H9 (cell line): ENCODE measurements at regions not wholly inside any gene's neighbourhood (a gene's known extent, or its start where the extent isn't known, plus 50 kb on each side); places are given as distances from the start of the nearest gene placed in this dataset.

ENCODE experiments used
- DNase-seq: peaks from one replicate; pipeline ENCODE4 v3.0.0-alpha.2; 2017
- H2AFZ ChIP-seq: one replicate; pipeline ENCODE4 v1.6.1; 2013; ENCODE audit warnings: mild to moderate bottlenecking, low read length, control low read depth, moderate library complexity
- H2AK5ac ChIP-seq: 2 replicates; pipeline ENCODE4 v1.6.1; 2013; ENCODE audit warnings: low read length, control low read depth, mixed read lengths; ENCODE audit not compliant: insufficient read length
- H2BK120ac ChIP-seq: one replicate; pipeline ENCODE4 v1.6.1; 2013; ENCODE audit warnings: low read depth, mild to moderate bottlenecking, low read length, control low read depth, inconsistent platforms; ENCODE audit not compliant: poor library complexity, severe bottlenecking
- H2BK12ac ChIP-seq: 2 replicates; pipeline ENCODE4 v1.6.1; 2013; ENCODE audit warnings: low read length, control low read depth, mixed read lengths, low read depth; ENCODE audit not compliant: insufficient read length
- H2BK15ac ChIP-seq: 2 replicates; pipeline ENCODE4 v1.6.1; 2013; ENCODE audit warnings: low read depth, low read length, control low read depth
- H2BK20ac ChIP-seq: one replicate; pipeline ENCODE4 v1.6.1; 2013; ENCODE audit warnings: low read depth, mild to moderate bottlenecking, low read length, control low read depth, inconsistent platforms; ENCODE audit not compliant: poor library complexity, severe bottlenecking
- H2BK5ac ChIP-seq: 2 replicates; pipeline ENCODE4 v1.6.1; 2013; ENCODE audit warnings: low read length, control low read depth, mixed read lengths; ENCODE audit not compliant: insufficient read length
- H3K14ac ChIP-seq: 2 replicates; pipeline ENCODE4 v1.6.1; 2013; ENCODE audit warnings: low read length, control low read depth; ENCODE audit not compliant: insufficient read depth
- H3K18ac ChIP-seq: 2 replicates; pipeline ENCODE4 v1.6.1; 2013; ENCODE audit warnings: low read depth, mild to moderate bottlenecking, mixed read lengths, low read length, control low read depth; ENCODE audit not compliant: insufficient read length
- H3K23ac ChIP-seq: 2 replicates; pipeline ENCODE4 v1.6.1; 2013; ENCODE audit warnings: low read length, control low read depth, mixed read lengths, low read depth; ENCODE audit not compliant: insufficient read length
- H3K23me2 ChIP-seq: 2 replicates; pipeline ENCODE4 v1.6.1; 2013; ENCODE audit warnings: low read depth, mild to moderate bottlenecking, mixed read lengths, low read length, control low read depth; ENCODE audit not compliant: insufficient read length, poor library complexity, severe bottlenecking
- H3K27ac ChIP-seq: 2 replicates; pipeline ENCODE4 v1.5.1; 2013; ENCODE audit warnings: low read length, control low read depth, mixed read lengths, low read depth; ENCODE audit not compliant: insufficient read length
- H3K27me3 ChIP-seq: 2 replicates; pipeline ENCODE4 v1.6.1; 2013; ENCODE audit warnings: low read length, control low read depth, inconsistent platforms; ENCODE audit not compliant: insufficient read depth
- H3K4ac ChIP-seq: 2 replicates; pipeline ENCODE4 v1.6.1; 2013; ENCODE audit warnings: low read depth, mild to moderate bottlenecking, control low read depth, inconsistent platforms, low read length, moderate library complexity
- H3K4me1 ChIP-seq: 2 replicates; pipeline ENCODE4 v1.6.1; 2013; ENCODE audit warnings: low read length, control low read depth, inconsistent platforms; ENCODE audit not compliant: insufficient read depth
- H3K4me2 ChIP-seq: 2 replicates; pipeline ENCODE4 v1.6.1; 2013; ENCODE audit warnings: low read length, control low read depth, mixed read lengths; ENCODE audit not compliant: insufficient read length, insufficient read depth
- H3K56ac ChIP-seq: 2 replicates; pipeline ENCODE4 v1.6.1; 2013; ENCODE audit warnings: low read depth, mild to moderate bottlenecking, mixed read lengths, low read length, control low read depth; ENCODE audit not compliant: insufficient read length
- H3K79me1 ChIP-seq: 2 replicates; pipeline ENCODE4 v1.6.1; 2013; ENCODE audit warnings: low read depth, mild to moderate bottlenecking, moderate library complexity, low read length, control low read depth, inconsistent platforms; ENCODE audit not compliant: insufficient read depth, poor library complexity, severe bottlenecking
- H3K79me2 ChIP-seq: 2 replicates; pipeline ENCODE4 v1.6.1; 2013; ENCODE audit warnings: low read length, control low read depth, inconsistent platforms; ENCODE audit not compliant: insufficient read depth
- H3K9ac ChIP-seq: 2 replicates; pipeline ENCODE4 v1.6.1; 2013; ENCODE audit warnings: low read length, control low read depth, mixed read lengths; ENCODE audit not compliant: insufficient read length; ENCODE audit errors: extremely low read depth
- H3K9me3 ChIP-seq: one replicate; pipeline ENCODE4 v1.6.1; 2013; ENCODE audit warnings: low read depth, low read length, inconsistent platforms; ENCODE audit not compliant: control insufficient read depth
- H3T11ph ChIP-seq: one replicate; pipeline ENCODE4 v1.6.1; 2013; ENCODE audit warnings: mild to moderate bottlenecking, low read length, control low read depth, inconsistent platforms
- H4K20me1 ChIP-seq: one replicate; pipeline ENCODE4 v1.6.1; 2013; ENCODE audit not compliant: control insufficient read depth, insufficient read length, insufficient read depth
- H4K5ac ChIP-seq: 2 replicates; pipeline ENCODE4 v1.6.1; 2013; ENCODE audit warnings: low read depth, mild to moderate bottlenecking, mixed read lengths, low read length, control low read depth; ENCODE audit not compliant: insufficient read length
- H4K8ac ChIP-seq: replicated peaks from 2 replicates; pipeline ENCODE4 v1.6.1; 2013; ENCODE audit warnings: low read length, control low read depth, mixed read lengths, low read depth; ENCODE audit not compliant: insufficient read length
- H4K91ac ChIP-seq: 2 replicates; pipeline ENCODE4 v1.6.1; 2013; ENCODE audit warnings: low read depth, mild to moderate bottlenecking, moderate library complexity, mixed read lengths, low read length, control low read depth; ENCODE audit not compliant: insufficient read length
- H3K27ac Mint-ChIP-seq, 3 experiments: 2 replicates in 2 of 3; 3 replicates in 1 of 3; pipeline ENCODE4 v1.8.0; 2020 to 2021; ENCODE audit warnings: mixed read lengths in 3 of 3, mild to moderate bottlenecking in 1 of 3, moderate library complexity in 1 of 3
- H3K27me3 Mint-ChIP-seq: 2 replicates; pipeline ENCODE4 v1.8.0; 2021; ENCODE audit warnings: low read depth, mild to moderate bottlenecking, moderate library complexity, mixed read lengths
- H3K36me3 Mint-ChIP-seq, 3 experiments: 2 replicates in 2 of 3; 3 replicates in 1 of 3; pipeline ENCODE4 v1.8.0; 2020 to 2021; ENCODE audit warnings: low read depth in 3 of 3, mixed read lengths in 3 of 3; ENCODE audit not compliant: insufficient read depth in 1 of 3
- H3K4me1 Mint-ChIP-seq, 2 experiments: 2 replicates each; pipeline ENCODE4 v1.8.0; 2020; ENCODE audit warnings: mixed read lengths in 2 of 2
- H3K4me3 Mint-ChIP-seq, 2 experiments: 2 replicates in 1 of 2; 3 replicates in 1 of 2; pipeline ENCODE4 v1.8.0; 2020 to 2021; ENCODE audit warnings: mild to moderate bottlenecking in 2 of 2, mixed read lengths in 2 of 2, moderate library complexity in 1 of 2
- H3K9me3 Mint-ChIP-seq, 2 experiments: 2 replicates in 1 of 2; 3 replicates in 1 of 2; pipeline ENCODE4 v1.8.0; 2020; ENCODE audit warnings: mild to moderate bottlenecking in 2 of 2, mixed read lengths in 2 of 2, moderate library complexity in 1 of 2
- CTCF ChIP-seq: fragments of 200-600 bp; sonication (generic); conservative IDR thresholded peaks from 3 replicates; pipeline ENCODE4 v1.8.0; 2021; ENCODE audit warnings: antibody characterized with exemption, mild to moderate bottlenecking
- WGBS: extraction: QIAGEN DNeasy Blood & Tissue Kit; methylation state at CpG from one replicate; pipeline ENCODE4 v1.1.7; 2013; ENCODE audit warnings: missing lambda C conversion rate, low lambda C conversion rate, mixed read lengths; ENCODE audit not compliant: insufficient read length; ENCODE audit errors: extremely low coverage; 5-methylcytosine and 5-hydroxymethylcytosine counted together

GRCh38 chr13:73827434-73827833 is 306.8 kb downstream of the KLF12 start:
- Histone ChIP-seq H4K91ac (no peak overlapping the region), H3K14ac (no peak overlapping the region), H2BK5ac (no peak overlapping the region), H4K20me1 (no peaks in the 10 kb centered on the region), H2BK20ac (no peak overlapping the region), H3K79me1 (no peaks in the 10 kb centered on the region), H2BK15ac (no peak overlapping the region), H2AK5ac (no peak overlapping the region), H3K23ac (no peak overlapping the region), H3K4me2 (no peak overlapping the region), H3K79me2 (no peaks in the 10 kb centered on the region), H4K8ac (no peak overlapping the region), H3K23me2 (no peaks in the 10 kb centered on the region), H3K27me3 (no peaks in the 10 kb centered on the region), H2BK12ac (no peak overlapping the region), H4K5ac (no peak overlapping the region), H2AFZ (no peak overlapping the region), H3K18ac (no peak overlapping the region), H3K9ac (no peak overlapping the region), H3K4ac (no peak overlapping the region), H3K27ac (no peak overlapping the region), H3K4me1 (no peaks in the 10 kb centered on the region), H2BK120ac (no peak overlapping the region), H3K9me3 (no peaks in the 10 kb centered on the region), H3K56ac (no peak overlapping the region), H3T11ph (no peak overlapping the region)
- no peaks in the 10 kb centered on the region for H3K27me3 Mint-ChIP-seq
- H3K9me3 Mint-ChIP-seq = peaks cover 0 to 1% of the 10 kb centered on the region in 2 experiments; a peak in 1 of 5 replicates
- no peak for TF ChIP-seq CTCF
- WGBS = no CpG with 5 or more reads among the region's 3 CpGs
- H3K4me3 Mint-ChIP-seq = no peak overlapping the region
- H3K4me1 Mint-ChIP-seq = peaks cover 9 to 13% of the 10 kb centered on the region in 2 experiments
- H3K27ac Mint-ChIP-seq = no peak overlapping the region; a peak in 1 of 7 replicates
- no peak for DNase-seq
- H3K36me3 Mint-ChIP-seq = peaks cover 0 to 7% (median 0%) of the 10 kb centered on the region in 3 experiments; a peak in 2 of 7 replicates
